ENCODE measurements at regions not wholly inside any gene's neighbourhood (a gene's known extent, or its start where the extent isn't known, plus 50 kb on each side); places are given as distances from the start of the nearest gene placed in this dataset.

DNA sequence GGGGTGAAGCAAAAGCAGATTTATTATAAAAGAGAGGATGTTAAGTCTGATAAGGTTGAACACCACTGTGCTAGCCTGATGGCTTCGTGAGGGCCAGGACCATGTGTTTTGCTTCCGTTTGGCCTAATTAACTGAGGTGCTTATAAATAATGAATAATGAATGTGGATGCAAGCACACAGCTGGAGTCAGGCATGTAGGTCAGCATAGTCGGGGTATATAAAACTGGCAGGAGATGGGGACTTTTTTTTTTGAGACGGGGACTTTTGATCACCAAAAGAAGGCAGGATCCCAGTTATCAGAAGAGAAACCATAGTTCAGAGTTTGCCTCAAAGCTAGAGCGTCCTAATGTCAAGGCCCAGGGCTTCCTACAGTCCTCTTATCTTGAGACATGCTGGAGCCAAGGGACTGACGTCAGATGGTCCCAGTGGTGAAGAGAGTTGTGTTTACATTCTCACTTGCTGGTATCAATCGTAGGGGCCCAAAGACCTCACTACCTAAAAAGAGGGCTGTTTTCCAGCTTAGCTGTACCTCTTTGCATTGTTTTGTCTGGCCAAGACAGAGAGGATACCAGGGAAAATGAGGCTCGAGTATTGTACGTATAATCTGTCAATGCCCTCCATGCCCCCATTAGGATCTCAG, 50.4 kb downstream of the RTL9 start:
- no peak for DNase-seq

GRCh38 chrX:110409925-110410324, 51.3 kb downstream of the RTL9 start:
- DNase-seq, result no peak

GRCh38 chrX:110410603-110411002, 52.0 kb downstream of the RTL9 start:
- DNase-seq, result no peak

DNA sequence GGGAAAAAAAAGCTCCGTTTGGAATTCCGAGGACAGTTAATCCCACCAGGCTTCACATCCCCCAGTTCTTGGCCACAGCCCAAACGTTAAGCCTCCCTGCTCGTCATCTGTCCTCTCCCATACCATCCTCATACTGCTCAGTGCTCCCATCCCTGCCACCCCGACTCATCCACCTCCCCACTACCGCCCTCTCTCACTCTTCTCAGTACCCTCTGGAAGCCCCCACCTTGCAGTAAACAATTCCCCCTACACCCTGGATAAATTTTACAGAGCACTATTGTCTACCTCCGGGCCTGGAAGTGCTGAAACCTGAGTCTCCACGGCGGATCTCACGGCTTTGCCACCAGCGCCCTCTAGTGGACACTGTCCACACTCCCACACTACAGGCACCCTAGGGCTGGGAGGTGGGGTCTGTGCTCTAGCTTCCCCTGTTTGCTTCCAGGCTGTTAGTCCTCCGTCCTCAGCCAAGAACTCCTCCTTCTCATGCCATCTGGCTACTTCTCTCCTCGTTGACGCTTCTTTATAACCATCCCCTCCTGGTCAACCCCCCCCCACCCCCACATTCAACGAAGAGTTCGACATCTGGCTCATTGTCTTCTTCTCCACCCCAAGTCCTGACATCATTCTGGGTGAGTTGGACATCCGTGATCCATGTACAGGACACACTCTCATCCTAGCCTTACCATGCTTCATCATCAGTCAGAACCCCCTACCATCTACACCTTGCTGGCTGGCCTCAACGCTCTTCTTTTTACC, 54.5 kb downstream of the RTL9 start:
- DNase-seq, result peak; percentile 81

DNA sequence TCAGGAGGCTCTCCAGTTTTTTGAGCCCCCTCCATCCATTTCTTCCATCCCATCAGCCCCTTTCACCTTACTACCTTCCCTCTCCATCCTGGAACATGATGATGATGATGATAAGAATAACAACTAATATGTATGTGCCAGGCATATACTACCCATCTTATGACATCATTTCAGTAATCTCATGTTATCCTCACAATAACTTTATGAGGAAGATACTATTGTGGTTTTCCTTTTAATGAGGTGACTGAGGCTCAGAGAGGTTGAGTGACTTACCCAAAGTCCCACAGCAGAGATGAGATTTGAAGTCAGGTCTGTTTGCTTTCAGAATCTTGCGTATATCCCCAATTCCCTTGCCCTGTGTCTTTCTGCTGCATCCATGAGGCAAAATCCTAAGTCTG, 55.1 kb downstream of the RTL9 start:
- no peak for DNase-seq

DNA sequence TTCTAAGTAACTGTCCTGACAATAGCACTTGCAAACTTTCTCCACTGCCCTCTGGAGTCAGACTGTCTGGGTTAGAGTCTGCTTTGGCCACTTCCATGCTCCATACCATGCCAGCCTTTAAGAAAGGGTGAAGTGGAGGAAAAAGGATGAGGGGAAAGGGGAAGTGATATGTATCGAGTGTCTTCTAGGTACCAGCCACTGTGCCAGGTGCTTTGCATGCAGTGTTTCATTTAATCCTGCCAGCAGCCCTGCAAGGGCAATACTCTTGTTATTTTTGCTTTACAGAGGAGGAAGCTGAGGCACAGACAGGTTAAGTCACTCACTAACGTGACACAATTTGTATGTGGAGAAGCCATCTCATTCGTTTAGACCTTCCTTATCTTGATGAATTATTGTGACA, 55.6 kb downstream of the RTL9 start:
- no peak for DNase-seq

GRCh38 chrX:110414679-110415439, 56.2 kb downstream of the RTL9 start:
- no peak for DNase-seq

GRCh38 chrX:110415440-110416170, 57.0 kb downstream of the RTL9 start:
- DNase-seq, result no peak

GRCh38 chrX:110417128-110417527, 58.5 kb downstream of the RTL9 start:
- no peak for DNase-seq

GRCh38 chrX:110418316-110419235, 59.9 kb downstream of the RTL9 start:
- no peak for DNase-seq

DNA sequence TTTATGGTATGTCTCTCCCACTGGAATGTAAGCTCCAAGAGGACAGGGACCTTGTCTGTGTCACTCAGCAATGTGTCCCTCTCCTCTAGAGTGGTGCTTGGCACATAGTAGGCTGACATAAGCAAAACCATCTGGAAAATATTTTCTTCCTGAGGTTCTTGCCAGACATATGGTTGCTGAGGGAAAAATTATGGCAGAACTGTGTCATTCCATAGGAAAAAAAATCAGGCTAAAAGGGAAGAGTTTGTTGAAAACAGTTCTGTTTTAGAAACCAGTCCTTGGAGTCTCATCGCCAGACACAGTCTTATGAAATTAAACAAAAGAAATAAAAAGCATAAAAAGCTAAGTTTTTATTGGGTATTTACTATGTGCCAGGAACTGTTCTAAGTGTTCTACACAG, 60.9 kb downstream of the RTL9 start:
- DNase-seq, result no peak

DNA sequence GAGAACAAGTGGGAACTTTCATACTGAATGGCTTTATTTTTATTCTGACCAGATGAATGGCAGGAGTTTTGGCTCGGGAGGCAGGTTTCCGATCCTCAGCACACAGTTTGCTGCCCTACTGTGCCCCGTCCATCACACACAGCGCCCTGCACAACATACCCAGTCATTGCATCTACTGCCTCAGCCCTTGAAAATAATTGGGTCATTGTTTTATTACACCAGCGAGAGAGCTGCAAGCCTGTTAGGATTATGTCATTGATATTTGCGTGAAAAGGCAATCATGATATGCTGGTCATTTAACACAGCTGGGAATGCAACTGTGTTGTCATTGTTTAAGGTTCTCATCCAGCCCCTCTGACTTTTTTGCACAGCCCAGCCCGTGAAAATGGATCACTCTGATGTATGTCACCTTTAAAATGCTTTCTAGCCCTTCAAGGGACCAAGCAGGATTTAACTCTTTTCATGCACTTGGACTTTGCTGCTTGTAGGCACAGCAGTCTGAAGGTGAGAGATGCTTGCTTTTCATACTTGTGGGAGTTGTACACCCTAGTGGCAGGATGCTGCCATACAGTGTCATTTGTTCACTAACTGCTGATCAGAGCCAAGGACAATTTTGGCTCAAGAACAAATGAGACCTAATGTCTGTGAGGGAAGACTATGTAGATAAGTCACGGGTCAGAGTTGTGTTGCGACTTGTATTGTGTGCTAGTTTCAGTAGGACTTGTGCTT, 62.3 kb downstream of the RTL9 start:
- DNase-seq, result no peak

GRCh38 chrX:110421500-110422455, 63.1 kb downstream of the RTL9 start:
- DNase-seq, result no peak

GRCh38 chrX:110425222-110426154, 66.8 kb downstream of the RTL9 start:
- no peak for DNase-seq

GRCh38 chrX:110426155-110426504, 67.5 kb downstream of the RTL9 start:
- no peak for DNase-seq

- no peak for DNase-seq
Observed at GRCh38 chrX:110427076-110427475, 68.4 kb downstream of the RTL9 start.

DNA sequence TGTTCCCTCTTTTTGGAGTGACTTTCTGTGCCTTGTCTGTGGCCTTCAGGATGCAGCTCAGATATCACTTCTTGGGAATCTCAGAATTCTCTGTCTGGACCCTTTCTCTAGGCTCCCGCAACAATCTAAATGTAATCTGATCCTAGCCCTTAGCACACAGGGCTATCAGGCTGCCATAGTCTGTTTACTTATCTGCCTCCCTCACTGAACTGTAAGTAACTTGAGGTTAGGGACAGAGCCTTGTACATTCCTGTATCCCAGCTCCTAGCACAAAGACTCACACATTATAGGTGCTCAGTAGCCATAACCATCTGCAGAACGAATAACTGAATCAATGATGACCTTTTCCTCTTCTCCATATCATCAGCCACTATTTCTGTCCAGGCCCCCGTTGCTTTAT, 69.5 kb downstream of the RTL9 start:
- no peak for DNase-seq

- no peak for DNase-seq
Observed at GRCh38 chrX:110430293-110431076, 71.8 kb downstream of the RTL9 start.

Measured in CD4-positive, alpha-beta T cell treated with Interleukin-17A for 4 hours (primary cell).